SK-N-SH treated with all-trans-retinoic acid at 6 μM for 48 hours (cell line): ENCODE measurements at regions not wholly inside any gene's neighbourhood (a gene's known extent, or its start where the extent isn't known, plus 50 kb on each side); places are given as distances from the start of the nearest gene placed in this dataset.

Experiments used
- ATAC-seq: fragments of 200-7000 bp; cut with Tn5 transposase; 3 replicates; pipeline ENCODE4 v1.9.1; 2020; ENCODE audit warnings: mild to moderate bottlenecking, moderate library complexity
- ARNTL ChIP-seq: fragments of 450-650 bp; formaldehyde crosslinking; IDR thresholded peaks from 2 replicates; pipeline ENCODE4 v1.5.0; 2020; ENCODE audit warnings: low read depth, mild to moderate bottlenecking, moderate library complexity, borderline replicate concordance
- BACH2 ChIP-seq: fragments of 250-450 bp; sonication (Bioruptor Pico); IDR thresholded peaks from 2 replicates; pipeline ENCODE4 v1.9.0; 2021; ENCODE audit warnings: mild to moderate bottlenecking, borderline replicate concordance
- CREB5 ChIP-seq: fragments of 250-450 bp; sonication (Bioruptor Pico); IDR thresholded peaks from 2 replicates; pipeline ENCODE4 v1.5.1; 2020; ENCODE audit warnings: low read depth, mild to moderate bottlenecking, moderate library complexity
- CSDC2 ChIP-seq: fragments of 250-450 bp; sonication (Bioruptor Pico); IDR thresholded peaks from 2 replicates; pipeline ENCODE4 v1.5.0; 2020; ENCODE audit warnings: mild to moderate bottlenecking, moderate library complexity
- CSRNP3 ChIP-seq: fragments of 250-450 bp; sonication (Bioruptor Pico); IDR thresholded peaks from 2 replicates; pipeline ENCODE4 v1.5.1; 2021; ENCODE audit warnings: mild to moderate bottlenecking, moderate library complexity
- ESRRG ChIP-seq: fragments of 250-450 bp; sonication (Bioruptor Pico); IDR thresholded peaks from 2 replicates; pipeline ENCODE4 v1.6.1; 2021; ENCODE audit warnings: mild to moderate bottlenecking
- GLIS3 ChIP-seq: fragments of 250-450 bp; sonication (Bioruptor Pico); IDR thresholded peaks from 2 replicates; pipeline ENCODE4 v1.5.0; 2020; ENCODE audit warnings: mild to moderate bottlenecking, moderate library complexity
- OSR1 ChIP-seq: fragments of 250-450 bp; sonication (Bioruptor Pico); IDR thresholded peaks from 2 replicates; pipeline ENCODE4 v1.8.0; 2022; ENCODE audit warnings: moderate library complexity, mild to moderate bottlenecking, inconsistent platforms
- POU6F1 ChIP-seq: fragments of 250-450 bp; sonication (Bioruptor Pico); IDR thresholded peaks from 2 replicates; pipeline ENCODE4 v1.8.0; 2021; ENCODE audit warnings: low read depth, mild to moderate bottlenecking, moderate library complexity, borderline replicate concordance
- PPARA ChIP-seq: fragments of 250-450 bp; sonication (Bioruptor Pico); IDR thresholded peaks from 2 replicates; pipeline ENCODE4 v1.5.0; 2020; ENCODE audit warnings: mild to moderate bottlenecking, borderline replicate concordance
- RARB ChIP-seq: fragments of 250-450 bp; sonication (Bioruptor Pico); IDR thresholded peaks from 2 replicates; pipeline ENCODE4 v1.8.0; 2021; ENCODE audit warnings: mild to moderate bottlenecking, moderate library complexity
- SNAI2 ChIP-seq: fragments of 250-450 bp; sonication (Bioruptor Pico); IDR thresholded peaks from 2 replicates; pipeline ENCODE4 v1.5.0; 2020; ENCODE audit warnings: mild to moderate bottlenecking, moderate library complexity
- TCF4 ChIP-seq: fragments of 250-450 bp; sonication (Bioruptor Pico); IDR thresholded peaks from 2 replicates; pipeline ENCODE4 v1.8.0; 2021; ENCODE audit warnings: mild to moderate bottlenecking, moderate library complexity, borderline replicate concordance
- TOX ChIP-seq: fragments of 250-450 bp; sonication (Bioruptor Pico); IDR thresholded peaks from 2 replicates; pipeline ENCODE4 v1.8.0; 2021; ENCODE audit warnings: mild to moderate bottlenecking, moderate library complexity, borderline replicate concordance
- ZC3H10 ChIP-seq: fragments of 250-450 bp; sonication (Bioruptor Pico); IDR thresholded peaks from 2 replicates; pipeline ENCODE4 v1.5.1; 2021; ENCODE audit warnings: mild to moderate bottlenecking, moderate library complexity
- ZFP30 ChIP-seq: fragments of 450-650 bp; formaldehyde crosslinking; IDR thresholded peaks from 2 replicates; pipeline ENCODE4 v1.5.0; 2022; ENCODE audit warnings: mild to moderate bottlenecking, moderate library complexity
- ZNF565 ChIP-seq: fragments of 450-650 bp; formaldehyde crosslinking; conservative IDR thresholded peaks from 2 replicates; pipeline ENCODE4 v1.5.0; 2020; ENCODE audit warnings: low read depth, mild to moderate bottlenecking, moderate library complexity
- ZNF70 ChIP-seq: fragments of 450-650 bp; formaldehyde crosslinking; IDR thresholded peaks from 2 replicates; pipeline ENCODE4 v1.5.0; 2020; ENCODE audit warnings: mild to moderate bottlenecking, moderate library complexity
- ZNF8 ChIP-seq: fragments of 450-650 bp; formaldehyde crosslinking; IDR thresholded peaks from 2 replicates; pipeline ENCODE4 v1.5.0; 2020; ENCODE audit warnings: mild to moderate bottlenecking, moderate library complexity
- TF ChIP-seq, protein P1 (sequence below): fragments of 250-450 bp; sonication (Bioruptor Pico); IDR thresholded peaks from 2 replicates; pipeline ENCODE4 v1.5.0; 2020; ENCODE audit warnings: mild to moderate bottlenecking, moderate library complexity
- TF ChIP-seq, protein P2 (sequence below): fragments of 250-450 bp; sonication (Bioruptor Pico); IDR thresholded peaks from 2 replicates; pipeline ENCODE4 v1.8.0; 2020; ENCODE audit warnings: mild to moderate bottlenecking, moderate library complexity, borderline replicate concordance

GRCh38 chr7:91632234-91632940, 248.1 kb downstream of the MTERF1 start:
- TF ChIP-seq ZNF8 (CRISPR knock-in tag): no peak
- TF ChIP-seq, protein P1, sequence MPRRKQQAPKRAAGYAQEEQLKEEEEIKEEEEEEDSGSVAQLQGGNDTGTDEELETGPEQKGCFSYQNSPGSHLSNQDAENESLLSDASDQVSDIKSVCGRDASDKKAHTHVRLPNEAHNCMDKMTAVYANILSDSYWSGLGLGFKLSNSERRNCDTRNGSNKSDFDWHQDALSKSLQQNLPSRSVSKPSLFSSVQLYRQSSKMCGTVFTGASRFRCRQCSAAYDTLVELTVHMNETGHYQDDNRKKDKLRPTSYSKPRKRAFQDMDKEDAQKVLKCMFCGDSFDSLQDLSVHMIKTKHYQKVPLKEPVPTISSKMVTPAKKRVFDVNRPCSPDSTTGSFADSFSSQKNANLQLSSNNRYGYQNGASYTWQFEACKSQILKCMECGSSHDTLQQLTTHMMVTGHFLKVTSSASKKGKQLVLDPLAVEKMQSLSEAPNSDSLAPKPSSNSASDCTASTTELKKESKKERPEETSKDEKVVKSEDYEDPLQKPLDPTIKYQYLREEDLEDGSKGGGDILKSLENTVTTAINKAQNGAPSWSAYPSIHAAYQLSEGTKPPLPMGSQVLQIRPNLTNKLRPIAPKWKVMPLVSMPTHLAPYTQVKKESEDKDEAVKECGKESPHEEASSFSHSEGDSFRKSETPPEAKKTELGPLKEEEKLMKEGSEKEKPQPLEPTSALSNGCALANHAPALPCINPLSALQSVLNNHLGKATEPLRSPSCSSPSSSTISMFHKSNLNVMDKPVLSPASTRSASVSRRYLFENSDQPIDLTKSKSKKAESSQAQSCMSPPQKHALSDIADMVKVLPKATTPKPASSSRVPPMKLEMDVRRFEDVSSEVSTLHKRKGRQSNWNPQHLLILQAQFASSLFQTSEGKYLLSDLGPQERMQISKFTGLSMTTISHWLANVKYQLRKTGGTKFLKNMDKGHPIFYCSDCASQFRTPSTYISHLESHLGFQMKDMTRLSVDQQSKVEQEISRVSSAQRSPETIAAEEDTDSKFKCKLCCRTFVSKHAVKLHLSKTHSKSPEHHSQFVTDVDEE (CRISPR knock-in tag): no peak
- TF ChIP-seq, protein P2, sequence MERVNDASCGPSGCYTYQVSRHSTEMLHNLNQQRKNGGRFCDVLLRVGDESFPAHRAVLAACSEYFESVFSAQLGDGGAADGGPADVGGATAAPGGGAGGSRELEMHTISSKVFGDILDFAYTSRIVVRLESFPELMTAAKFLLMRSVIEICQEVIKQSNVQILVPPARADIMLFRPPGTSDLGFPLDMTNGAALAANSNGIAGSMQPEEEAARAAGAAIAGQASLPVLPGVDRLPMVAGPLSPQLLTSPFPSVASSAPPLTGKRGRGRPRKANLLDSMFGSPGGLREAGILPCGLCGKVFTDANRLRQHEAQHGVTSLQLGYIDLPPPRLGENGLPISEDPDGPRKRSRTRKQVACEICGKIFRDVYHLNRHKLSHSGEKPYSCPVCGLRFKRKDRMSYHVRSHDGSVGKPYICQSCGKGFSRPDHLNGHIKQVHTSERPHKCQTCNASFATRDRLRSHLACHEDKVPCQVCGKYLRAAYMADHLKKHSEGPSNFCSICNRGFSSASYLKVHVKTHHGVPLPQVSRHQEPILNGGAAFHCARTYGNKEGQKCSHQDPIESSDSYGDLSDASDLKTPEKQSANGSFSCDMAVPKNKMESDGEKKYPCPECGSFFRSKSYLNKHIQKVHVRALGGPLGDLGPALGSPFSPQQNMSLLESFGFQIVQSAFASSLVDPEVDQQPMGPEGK (CRISPR knock-in tag): no peak
- TF ChIP-seq RARB (CRISPR knock-in tag): no peak
- no peak for TF ChIP-seq ZFP30 (CRISPR knock-in tag)
- no peak for TF ChIP-seq CREB5
- TF ChIP-seq CSDC2 (CRISPR knock-in tag): no peak
- TF ChIP-seq SNAI2 (CRISPR knock-in tag): no peak
- TF ChIP-seq PPARA (CRISPR knock-in tag): no peak
- no peak for TF ChIP-seq TOX
- TF ChIP-seq ARNTL: no peak
- no peak for ATAC-seq

DNA sequence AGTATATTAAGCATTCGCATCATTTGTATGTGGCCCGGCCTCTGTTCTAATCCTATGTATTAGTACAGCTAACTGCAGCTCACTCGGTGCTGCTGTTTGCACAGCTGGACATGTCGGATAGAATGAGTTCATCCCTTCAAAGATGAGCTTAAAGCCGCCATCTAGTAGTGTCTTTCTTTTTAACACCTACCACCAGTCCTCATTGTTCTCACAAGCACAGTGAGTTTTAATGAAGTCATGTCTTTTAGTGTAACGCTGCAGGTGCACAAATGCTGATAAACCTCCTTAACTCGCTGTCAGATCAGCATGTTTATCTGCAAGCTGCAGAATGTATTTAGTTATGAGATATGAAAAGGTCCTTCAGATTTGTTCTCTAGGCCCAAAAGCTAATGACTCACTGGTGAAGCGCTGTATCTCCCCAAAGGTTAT, 247.5 kb downstream of the MTERF1 start:
- no peak for ATAC-seq
- no peak for TF ChIP-seq TCF4 (CRISPR knock-in tag)
- TF ChIP-seq GLIS3 (CRISPR knock-in tag): no peak
- TF ChIP-seq OSR1 (CRISPR knock-in tag): no peak
- no peak for TF ChIP-seq PPARA (CRISPR knock-in tag)
- no peak for TF ChIP-seq CSDC2 (CRISPR knock-in tag)
- TF ChIP-seq CREB5: no peak
- TF ChIP-seq ESRRG: no peak
- TF ChIP-seq ARNTL: no peak
- no peak for TF ChIP-seq TOX

- TF ChIP-seq GLIS3 (CRISPR knock-in tag) (no peak), CSRNP3 (CRISPR knock-in tag) (no peak), SNAI2 (CRISPR knock-in tag) (no peak), RARB (CRISPR knock-in tag) (no peak), ZC3H10 (CRISPR knock-in tag) (no peak), BACH2 (no peak), ZNF565 (no peak), ZNF70 (CRISPR knock-in tag) (no peak), CSDC2 (CRISPR knock-in tag) (no peak), ZFP30 (CRISPR knock-in tag) (no peak), POU6F1 (CRISPR knock-in tag) (no peak), CREB5 (no peak)
- ATAC-seq: no peak
Observed at GRCh38 chr7:91634485-91635177, 245.9 kb downstream of the MTERF1 start.
